ENCODE measurements at regions not wholly inside any gene's neighbourhood (a gene's known extent, or its start where the extent isn't known, plus 50 kb on each side); places are given as distances from the start of the nearest gene placed in this dataset.

- no peak for DNase-seq
Observed at GRCh38 chr18:49655266-49656072, 93.6 kb downstream of the LIPG start.

GRCh38 chr18:49654347-49654746, 92.5 kb downstream of the LIPG start:
- no peak for DNase-seq

GRCh38 chr18:49652881-49653724, 91.2 kb downstream of the LIPG start:
- DNase-seq: no peak

- no peak for DNase-seq
Observed at GRCh38 chr18:49651033-49651432, 89.2 kb downstream of the LIPG start.

- DNase-seq: no peak
Observed at GRCh38 chr18:49650426-49650891, 88.6 kb downstream of the LIPG start.

- DNase-seq: no peak
Observed at GRCh38 chr18:49648811-49649210, 87.0 kb downstream of the LIPG start.

All from activated T-cell treated with anti-CD3 and anti-CD28 coated beads, Interleukin-2, amount 50 U/mL, for 48 hours (primary cell).